ENCODE measurements at regions not wholly inside any gene's neighbourhood (a gene's known extent, or its start where the extent isn't known, plus 50 kb on each side); places are given as distances from the start of the nearest gene placed in this dataset.

DNA sequence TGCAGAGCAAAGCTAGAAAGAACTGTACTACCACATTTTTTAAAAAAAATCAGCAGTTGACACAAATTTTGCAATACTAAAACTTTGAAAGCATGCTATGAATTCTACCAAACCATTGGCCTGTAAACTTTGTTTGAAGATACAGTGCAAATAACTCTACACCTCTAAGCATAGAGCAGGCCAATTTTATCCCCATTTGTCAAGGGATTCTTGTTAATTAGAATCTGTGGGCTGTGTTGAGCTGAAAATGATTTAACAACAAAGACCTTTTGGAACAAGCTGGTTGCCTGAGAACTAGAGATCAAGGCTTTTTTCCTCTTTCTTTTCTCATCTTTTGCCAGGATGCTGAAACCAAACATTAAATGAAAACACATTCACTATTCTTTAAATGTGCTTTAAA is 886.0 kb upstream of the CDH2 start:
- TF ChIP-seq, protein P1, sequence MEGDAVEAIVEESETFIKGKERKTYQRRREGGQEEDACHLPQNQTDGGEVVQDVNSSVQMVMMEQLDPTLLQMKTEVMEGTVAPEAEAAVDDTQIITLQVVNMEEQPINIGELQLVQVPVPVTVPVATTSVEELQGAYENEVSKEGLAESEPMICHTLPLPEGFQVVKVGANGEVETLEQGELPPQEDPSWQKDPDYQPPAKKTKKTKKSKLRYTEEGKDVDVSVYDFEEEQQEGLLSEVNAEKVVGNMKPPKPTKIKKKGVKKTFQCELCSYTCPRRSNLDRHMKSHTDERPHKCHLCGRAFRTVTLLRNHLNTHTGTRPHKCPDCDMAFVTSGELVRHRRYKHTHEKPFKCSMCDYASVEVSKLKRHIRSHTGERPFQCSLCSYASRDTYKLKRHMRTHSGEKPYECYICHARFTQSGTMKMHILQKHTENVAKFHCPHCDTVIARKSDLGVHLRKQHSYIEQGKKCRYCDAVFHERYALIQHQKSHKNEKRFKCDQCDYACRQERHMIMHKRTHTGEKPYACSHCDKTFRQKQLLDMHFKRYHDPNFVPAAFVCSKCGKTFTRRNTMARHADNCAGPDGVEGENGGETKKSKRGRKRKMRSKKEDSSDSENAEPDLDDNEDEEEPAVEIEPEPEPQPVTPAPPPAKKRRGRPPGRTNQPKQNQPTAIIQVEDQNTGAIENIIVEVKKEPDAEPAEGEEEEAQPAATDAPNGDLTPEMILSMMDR (conservative IDR thresholded peaks at IDR 0.05; ENCODE audit: low read length): no peak
- no peak for TF ChIP-seq EZH2phosphoT487 (IDR thresholded peaks at IDR 0.05; ENCODE audit: borderline replicate concordance)
